GM18907 (cell line): ENCODE measurements at regions not wholly inside any gene's neighbourhood (a gene's known extent, or its start where the extent isn't known, plus 50 kb on each side); places are given as distances from the start of the nearest gene placed in this dataset.
A peak's percentile ranks its signal among the peaks of the same experiment; 100 is the strongest.

Source experiments
- ATAC-seq: cut with Tn5 transposase; IDR thresholded peaks from one replicate; pipeline ENCODE4 v1.9.1; 2021; ENCODE audit warnings: mild to moderate bottlenecking, moderate library complexity; ENCODE audit not compliant: unreplicated experiment

- ATAC-seq, result no peak
These were observed 150.6 kb upstream of the RAB12 start for GRCh38 chr18:8458546-8459215.

GRCh38 chr18:8460748-8461147, 148.5 kb upstream of the RAB12 start:
- no peak for ATAC-seq

DNA sequence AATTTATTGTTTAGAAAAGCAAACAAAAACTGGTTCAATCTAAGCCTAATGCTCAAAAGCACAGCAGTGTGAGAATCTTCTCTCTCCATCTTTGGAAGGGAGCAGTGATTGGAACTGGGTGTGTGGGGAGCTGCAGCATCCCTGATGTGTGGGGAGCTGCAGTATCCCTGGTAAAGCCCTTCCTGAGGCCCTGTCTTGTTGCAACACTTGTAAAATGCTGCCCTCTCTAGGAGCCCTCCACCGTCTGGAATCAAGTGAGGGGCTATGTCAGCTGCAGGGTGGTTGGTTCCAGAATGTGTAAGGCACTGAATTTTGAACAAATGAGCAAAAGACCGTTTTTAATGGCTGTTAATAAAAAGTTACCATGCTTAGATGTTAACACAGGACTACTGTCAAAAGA, 147.7 kb upstream of the RAB12 start:
- ATAC-seq, result no peak

GRCh38 chr18:8462651-8463185, 146.5 kb upstream of the RAB12 start:
- no peak for ATAC-seq

GRCh38 chr18:8463791-8464190, 145.4 kb upstream of the RAB12 start:
- ATAC-seq, result no peak

DNA sequence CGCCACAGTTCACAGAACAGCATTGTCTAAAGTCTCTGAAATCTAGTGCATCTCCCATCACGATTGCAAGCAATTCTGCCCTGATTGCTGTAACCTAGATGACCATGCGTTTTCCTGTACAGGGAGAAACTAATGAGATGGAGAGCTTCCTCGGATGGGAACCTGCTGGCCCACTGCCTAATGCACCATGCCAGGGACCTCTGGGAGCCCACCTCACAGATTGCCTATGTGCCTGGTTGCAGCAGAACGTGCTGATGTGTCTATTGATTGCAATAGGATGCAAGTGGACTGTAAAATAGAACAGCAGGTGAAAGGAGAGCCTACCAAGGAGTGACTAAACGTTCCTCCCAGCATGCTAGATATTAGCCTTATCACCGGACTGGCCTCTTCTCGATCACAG, 141.0 kb upstream of the RAB12 start:
- no peak for ATAC-seq

- ATAC-seq, result no peak
These were observed 140.3 kb upstream of the RAB12 start for GRCh38 chr18:8468921-8469335.

- no peak for ATAC-seq
These were observed 139.6 kb upstream of the RAB12 start for GRCh38 chr18:8469544-8470130.

DNA sequence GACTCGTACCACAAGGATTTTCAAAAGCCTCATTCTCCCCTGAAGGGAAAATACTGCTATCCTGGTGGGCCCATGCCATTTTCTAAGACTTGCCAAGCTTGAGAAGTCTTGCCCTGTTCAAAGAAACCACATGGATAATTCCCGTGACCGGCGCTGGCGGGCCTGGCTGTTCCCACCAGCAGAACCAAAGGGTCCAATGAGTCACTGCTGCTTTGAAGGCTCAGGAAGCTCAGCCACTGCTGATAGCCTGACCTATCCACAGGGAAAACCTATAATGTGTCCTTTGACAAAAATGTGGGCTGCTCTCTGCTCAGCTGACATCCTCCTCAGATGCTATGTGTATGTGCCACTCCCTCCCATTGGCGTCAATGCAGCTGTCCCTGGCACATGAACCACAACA, 137.9 kb upstream of the RAB12 start:
- no peak for ATAC-seq

DNA sequence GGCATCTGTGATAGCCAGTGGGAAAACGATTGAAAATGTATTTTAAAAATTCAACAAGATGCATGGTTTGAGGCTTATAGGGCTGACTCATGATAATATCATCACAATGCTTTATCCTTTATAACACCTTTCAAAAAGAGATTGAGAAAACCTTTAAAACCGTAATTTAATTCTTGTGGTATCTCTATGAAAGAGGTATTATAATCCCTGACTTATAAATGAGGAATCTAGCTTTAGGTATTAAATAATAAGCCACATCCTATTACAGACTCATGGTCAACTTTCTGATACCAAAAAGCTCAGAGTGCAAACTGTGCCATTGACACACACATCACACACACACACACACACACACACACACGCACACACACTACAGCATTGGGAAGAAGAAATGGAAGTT, 134.6 kb upstream of the RAB12 start:
- no peak for ATAC-seq

- no peak for ATAC-seq
These were observed 131.6 kb upstream of the RAB12 start for GRCh38 chr18:8477615-8478014.

- peak; percentile 76 for ATAC-seq
These were observed 130.9 kb upstream of the RAB12 start for GRCh38 chr18:8478166-8478967.

GRCh38 chr18:8478968-8479370, 130.3 kb upstream of the RAB12 start:
- ATAC-seq, result no peak

GRCh38 chr18:8479789-8480188, 129.4 kb upstream of the RAB12 start:
- no peak for ATAC-seq

GRCh38 chr18:8480506-8481328, 128.5 kb upstream of the RAB12 start:
- ATAC-seq, result no peak

DNA sequence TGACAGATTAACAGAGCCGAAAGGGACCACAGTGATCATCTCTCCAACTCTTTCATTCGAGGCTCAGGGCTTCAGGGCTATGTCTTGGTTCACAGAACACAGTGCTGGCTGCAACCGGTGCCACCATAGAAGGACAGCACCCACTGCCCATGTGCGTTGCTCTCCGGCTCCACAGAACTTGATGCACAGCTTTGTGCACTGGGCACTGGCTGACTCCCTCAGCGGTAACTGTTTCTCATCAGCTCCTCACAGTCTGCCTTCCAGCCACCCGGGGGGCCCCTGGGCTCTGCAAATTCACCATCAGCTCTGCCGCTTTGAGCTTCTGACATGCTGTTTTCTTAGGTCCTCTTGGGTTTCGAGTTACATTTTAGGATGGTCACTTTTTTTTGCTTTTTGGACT, 124.3 kb upstream of the RAB12 start:
- no peak for ATAC-seq

GRCh38 chr18:8489761-8490160, 119.5 kb upstream of the RAB12 start:
- no peak for ATAC-seq

DNA sequence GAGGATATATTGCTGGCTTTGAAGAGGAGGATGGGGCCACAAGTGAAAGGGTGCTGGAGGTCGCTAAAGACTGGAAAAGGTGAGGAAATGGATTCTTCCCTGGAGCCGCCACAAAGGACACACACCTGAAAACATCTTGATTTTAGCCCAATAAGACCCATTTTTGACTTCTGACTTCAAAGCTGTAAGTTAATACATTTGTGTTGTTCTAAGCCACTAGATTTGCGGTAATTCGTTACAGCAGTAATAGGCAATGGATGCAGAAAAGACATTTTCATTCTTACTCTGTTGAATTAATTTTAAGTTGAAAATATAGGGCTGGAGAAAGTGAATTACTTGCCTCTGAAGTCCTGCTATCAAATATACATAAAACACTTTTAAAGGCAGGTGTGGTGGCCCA, 117.7 kb upstream of the RAB12 start:
- ATAC-seq, result no peak

GRCh38 chr18:8493141-8493540, 116.1 kb upstream of the RAB12 start:
- ATAC-seq, result no peak

DNA sequence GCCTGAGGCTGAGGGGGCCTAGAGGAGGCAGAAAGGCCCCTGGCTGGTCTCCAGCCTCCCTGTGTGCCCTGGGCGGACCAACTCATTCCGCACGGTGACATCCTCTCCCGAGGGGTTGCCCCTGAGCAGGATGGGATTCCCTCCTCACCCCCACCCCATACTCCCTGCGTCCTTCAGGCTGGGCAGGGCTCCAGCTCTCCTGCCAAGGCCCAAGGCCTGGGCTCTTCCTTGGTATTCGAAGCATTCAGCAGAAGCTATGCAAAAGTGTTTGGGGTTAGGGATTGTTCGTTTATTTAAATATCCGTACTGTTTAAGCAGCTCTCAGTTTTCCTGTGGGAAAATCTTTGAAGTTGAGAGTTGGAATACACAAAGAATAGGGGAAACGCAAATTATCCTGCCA, 113.1 kb upstream of the RAB12 start:
- no peak for ATAC-seq

DNA sequence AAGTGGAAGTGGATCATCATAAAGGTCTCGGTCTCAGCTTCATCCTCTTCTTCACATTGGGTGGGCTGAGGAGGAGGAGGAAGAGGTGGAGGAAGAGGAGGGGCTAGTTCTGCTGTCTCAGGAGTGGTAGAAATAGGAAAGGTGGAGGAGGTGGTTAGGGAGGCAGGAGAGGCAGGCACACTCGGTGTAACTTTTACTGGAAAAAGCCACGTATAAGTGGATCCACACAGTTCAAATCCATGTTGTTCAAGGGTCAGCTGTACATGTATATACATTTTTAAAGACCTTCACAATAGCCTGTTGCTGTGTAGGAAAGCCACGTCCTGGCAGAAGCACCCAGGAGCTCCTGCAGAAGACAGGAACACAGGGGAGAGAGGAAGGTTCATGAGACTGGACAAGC, 110.3 kb upstream of the RAB12 start:
- no peak for ATAC-seq
